Activated CD4-positive, CD25-positive, alpha-beta regulatory T cell (primary cell): ENCODE measurements at regions not wholly inside any gene's neighbourhood (a gene's known extent, or its start where the extent isn't known, plus 50 kb on each side); places are given as distances from the start of the nearest gene placed in this dataset.
"Not testable (repeated sequence)": the region's sequence is repeated elsewhere in the genome, so short reads cannot be mapped to it uniquely, and the experiment has no call there.

Experiments used
- DNase-seq, 4 experiments: peaks; one replicate each; lab custom pipeline; 2025; lab: John Stamatoyannopoulos, UW

DNA sequence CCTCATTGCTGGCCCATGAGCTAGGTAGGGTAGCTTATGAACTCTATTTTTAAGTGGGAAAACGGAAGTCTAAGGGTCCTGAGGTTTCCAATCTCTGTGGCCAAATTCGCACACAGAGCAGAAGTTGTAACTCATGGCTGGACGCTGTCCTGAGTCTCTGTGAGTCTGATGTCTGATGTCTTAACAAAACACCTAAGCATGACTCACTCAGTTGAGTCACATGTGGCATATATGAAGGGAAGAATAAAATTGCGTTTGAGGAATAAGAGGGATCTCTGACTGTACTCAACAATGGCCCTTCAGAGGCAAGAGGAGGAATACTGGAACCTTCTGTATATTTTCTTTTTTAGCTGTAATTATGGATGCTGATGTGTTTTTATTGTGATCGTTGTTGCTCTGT is 569.7 kb downstream of the RIT2 start:
- no peak for DNase-seq

DNA sequence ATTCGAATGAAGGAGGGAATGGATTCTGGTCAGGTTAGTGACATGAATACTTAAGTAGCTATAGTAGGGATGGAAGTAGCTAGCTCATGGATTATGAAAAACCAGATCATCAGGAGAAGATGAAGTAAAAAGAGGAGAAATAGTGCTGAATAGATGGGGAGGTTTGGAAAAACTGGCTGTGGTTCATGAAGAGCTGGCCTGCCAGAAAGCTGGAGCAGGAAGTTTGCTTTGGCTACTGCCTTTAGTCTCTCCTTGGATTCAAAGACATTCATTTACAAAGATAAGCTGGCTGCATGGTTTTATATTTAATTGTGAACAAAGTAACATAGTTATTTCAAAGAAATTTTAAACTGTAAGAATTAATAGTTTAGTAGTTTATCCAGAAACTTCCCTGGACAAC is 567.0 kb downstream of the RIT2 start:
- no peak for DNase-seq

DNA sequence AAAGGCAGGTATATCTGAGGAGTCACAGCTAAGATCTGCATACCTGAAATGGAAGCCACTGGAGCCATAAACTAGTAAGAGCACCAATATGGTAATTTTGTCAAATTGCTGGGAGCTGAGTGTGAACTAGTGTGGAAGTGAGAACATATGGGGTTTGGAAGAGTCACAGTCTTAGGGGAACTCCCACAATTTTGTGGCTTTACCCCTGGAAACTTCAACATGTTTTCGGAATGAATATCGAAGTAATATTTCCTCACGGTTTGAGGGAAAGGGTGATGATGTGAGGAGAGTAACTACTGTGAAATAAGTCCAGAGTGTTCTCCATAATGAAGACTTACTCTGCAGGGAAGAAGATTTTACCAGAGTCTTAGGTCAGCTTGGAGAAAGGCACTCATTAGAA is 565.9 kb downstream of the RIT2 start:
- DNase-seq, result no peak

DNA sequence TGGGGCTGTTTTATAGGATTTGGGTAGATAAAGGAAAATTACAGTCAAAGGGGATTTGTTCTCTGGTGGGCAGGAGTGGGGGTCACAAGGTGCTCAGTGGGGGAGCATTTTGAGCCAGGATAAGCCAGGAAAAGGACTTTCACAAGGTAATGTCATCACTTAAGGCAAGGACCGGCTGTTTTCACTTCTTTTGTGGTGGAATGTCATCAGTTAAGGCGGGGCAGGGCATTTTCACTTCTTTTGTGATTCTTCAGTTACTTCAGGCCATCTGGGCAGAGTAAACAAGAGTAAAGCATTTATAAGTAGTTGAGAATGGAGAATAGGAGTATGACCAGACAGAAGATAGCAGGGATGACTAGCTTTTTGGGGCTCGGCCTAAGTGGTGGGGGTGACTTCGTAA is 562.9 kb downstream of the RIT2 start:
- not testable (repeated sequence) for DNase-seq

DNA sequence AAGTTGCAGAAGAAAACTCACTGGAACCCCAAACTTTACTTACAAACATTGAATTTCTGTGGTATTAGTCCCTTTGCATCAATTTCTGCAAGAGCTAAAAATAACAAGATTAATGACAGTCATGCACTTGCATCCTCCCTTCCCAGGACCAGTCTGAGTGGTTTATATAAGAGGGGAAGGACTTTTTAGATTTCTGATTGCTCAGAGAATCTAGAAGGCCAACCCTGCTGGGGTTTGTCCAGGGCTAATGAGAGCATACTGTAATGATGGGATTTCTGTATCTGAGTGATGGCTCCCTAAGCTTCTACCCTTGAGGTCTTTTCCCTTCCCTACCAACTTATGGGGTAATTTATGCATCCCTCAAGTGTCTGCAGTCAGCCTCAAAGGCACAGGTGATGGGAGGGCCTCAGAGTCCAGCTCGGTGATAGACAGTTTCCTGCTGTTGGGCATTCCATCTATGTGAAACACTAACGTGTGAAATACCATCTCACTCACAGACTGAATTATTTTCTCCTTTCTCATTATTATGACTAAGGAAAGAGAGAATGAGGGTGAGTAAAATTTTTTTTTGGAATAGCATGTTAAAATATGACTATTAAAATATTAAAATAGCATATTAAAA is 556.3 kb downstream of the RIT2 start:
- no peak for DNase-seq

DNA sequence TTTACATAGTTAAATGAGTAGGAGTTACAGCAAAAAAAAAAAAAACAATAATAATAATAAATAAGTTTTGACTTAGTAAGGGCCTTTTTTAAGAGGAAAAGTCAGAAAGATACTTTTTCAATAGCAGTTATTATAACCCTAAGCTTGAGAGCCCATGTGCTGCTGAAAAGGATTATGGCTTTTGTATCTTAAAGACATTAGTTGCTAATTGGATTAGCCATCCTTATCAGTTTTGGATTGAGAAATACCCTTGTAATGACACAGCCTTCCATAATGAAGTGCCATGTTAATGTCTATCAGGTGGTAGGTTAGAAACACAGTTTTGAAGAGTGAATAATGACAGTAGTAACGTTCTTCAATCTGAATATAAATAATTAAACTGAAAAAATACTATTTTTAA is 554.0 kb downstream of the RIT2 start:
- DNase-seq, result no peak

DNA sequence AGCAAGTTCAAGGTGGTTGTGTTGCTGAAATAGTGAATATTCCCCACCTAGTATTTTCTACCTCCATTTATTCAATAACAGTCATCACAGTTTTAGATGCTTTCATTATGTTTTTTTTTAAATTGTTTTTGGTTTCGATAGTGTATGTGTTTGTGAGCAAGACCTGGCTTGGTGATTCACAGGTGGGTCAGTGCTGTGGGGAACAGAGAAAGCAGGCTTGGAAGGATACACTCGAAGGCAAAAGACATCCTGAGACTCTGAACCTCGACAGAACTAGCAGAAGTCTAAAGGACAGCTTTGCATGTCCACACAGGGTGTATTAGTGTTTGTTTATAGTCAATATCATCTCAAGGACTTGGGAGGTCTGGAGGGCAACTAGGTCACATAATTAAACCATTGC is 551.5 kb downstream of the RIT2 start:
- no peak for DNase-seq

DNA sequence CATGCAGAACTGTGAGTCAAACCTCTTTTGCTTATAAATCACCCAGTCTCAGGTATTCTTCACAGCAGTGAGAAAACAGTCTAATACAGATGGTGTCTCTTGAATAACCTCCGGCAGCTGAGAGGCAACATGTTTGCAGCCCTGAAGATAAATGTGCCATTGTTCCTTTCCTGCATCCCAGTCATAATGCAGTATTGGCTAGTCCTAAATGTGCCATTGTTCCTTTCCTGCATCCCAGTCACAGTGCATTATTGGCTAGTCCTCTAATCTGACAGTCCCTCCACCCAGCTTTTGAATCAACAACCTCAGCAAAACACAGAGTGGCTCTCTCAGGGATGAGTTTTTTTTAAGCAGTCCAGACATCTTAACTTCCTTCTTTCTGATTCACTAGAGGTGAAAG is 550.7 kb downstream of the RIT2 start:
- no peak for DNase-seq

DNA sequence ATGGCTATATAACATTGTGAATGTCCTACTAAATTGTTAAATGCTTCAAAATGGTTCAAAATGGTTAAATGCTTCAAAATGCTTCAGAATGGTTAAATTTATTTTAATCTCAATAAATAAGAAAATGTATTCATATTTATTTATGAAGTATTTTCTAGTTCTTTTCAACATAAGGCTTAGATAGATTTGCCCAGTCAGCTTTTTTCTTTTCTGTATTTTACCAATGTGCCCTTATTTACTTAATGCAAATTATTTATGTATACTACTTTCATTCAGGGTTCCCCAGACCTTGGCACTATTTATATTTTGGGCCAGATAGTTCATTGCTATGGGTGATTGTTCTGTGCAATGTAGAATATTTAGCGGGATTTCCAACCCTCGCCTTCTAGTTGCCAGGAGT is 546.7 kb downstream of the RIT2 start:
- no peak for DNase-seq

DNA sequence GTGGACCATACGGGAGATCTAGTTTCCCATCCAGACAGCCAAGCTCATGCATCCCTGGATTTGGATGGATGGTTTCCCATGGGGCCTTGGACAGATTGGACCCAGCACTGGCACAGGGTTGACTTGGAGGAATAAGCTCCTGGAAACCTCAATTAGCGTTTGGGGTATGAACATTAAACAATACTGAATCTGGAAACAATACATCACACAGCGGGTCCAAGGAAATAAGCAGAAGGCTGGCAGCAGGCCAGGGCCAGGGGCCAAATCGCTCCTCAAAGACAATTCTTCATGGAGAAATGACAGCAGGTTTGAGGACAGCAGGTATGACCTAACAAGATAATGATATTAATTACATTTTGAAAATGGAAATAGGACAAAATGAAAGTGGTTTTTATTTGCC is 540.6 kb downstream of the RIT2 start:
- no peak for DNase-seq

DNA sequence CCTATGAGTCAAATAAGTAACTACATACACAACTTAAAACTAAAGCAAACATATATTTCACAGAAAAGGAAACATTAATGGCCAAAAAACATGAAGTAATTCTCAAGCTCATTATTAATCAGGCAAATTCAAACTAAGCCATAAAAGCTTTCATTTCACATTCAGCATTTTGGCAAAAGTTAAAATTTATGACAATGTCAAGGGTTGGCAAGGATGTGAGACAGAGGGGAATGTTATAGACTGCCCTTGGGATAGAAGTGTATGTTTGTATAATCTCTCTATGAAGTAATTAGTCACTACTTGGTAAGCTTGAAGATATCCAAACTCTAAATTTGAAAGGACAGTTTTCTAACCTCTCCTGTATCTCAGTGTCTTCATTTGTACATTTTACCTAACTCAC is 539.4 kb downstream of the RIT2 start:
- DNase-seq, result no peak

DNA sequence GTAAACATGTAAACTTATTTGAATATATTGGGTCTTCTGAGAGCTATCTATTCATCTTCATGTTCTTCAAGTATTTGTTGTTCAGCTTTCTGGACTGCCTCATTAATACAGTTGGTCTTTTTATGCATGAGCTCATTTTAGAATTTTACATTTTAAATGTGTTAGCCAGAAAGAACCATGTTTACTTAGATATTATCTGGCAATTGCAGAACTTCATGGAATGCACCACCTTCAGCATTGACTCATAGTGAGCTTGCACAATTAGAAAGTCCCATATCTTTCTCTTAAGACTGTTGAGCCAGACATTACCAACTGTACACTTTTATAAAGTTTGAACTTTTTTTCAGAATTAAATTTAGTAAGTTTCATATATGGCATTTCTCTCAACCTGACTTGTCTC is 536.7 kb downstream of the RIT2 start:
- no peak for DNase-seq

DNA sequence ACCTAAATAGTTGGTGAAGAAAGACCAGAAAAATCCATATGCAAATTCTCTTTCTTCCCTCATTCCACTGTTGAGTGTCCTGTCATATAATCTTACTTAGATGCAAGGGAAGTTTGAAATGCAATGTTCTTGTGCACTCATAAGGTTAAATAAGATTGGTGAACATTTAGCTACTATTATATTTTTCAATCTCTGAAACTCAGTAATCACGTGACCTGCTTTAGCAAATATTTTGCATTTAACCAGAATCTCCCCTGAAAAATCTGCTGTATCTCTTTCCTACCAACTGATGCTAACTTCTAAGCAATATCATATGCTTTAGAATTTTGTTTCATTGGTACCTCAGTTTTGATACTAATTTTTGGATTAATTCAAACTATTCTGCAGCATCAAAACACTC is 533.2 kb downstream of the RIT2 start:
- DNase-seq, result no peak

DNA sequence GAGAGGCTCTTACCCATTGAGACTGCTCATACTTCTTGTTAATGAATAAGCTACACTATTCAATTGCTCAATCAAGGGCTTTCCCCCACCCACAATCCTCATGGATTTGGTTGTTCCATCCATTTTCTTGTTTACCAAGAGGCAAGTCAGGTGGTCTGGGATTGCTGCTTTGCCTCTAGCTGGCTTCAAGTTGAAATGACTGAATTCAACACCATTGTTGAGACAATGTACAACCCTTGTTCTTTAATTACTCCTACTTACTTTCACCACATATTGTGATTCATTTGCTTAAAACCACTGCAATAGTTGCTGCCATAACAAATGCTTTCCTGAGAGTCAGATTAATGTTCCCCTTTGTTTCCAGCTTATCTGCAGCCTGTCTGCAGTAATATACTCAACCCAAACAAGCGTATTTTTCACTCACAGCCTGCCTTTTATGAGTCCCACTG is 532.2 kb downstream of the RIT2 start:
- DNase-seq, result no peak

DNA sequence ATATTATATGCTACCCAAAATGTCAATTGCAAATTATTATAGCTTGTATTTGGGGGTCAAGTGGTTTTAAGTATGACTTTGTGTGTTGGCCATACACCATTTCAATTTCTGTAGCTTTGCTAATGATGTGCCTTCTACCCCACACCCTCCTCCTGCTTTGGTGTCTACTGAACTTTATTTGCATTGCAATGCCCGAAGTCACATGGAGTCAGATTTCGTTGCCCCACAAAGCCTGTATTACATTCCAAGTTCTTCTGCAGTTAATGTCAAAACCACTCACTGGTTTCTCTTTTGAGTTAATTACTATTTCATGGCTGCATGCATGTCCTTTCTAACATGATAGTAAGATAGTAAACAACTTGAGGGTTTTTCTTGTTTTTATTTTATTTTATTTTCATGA is 528.9 kb downstream of the RIT2 start:
- no peak for DNase-seq

DNA sequence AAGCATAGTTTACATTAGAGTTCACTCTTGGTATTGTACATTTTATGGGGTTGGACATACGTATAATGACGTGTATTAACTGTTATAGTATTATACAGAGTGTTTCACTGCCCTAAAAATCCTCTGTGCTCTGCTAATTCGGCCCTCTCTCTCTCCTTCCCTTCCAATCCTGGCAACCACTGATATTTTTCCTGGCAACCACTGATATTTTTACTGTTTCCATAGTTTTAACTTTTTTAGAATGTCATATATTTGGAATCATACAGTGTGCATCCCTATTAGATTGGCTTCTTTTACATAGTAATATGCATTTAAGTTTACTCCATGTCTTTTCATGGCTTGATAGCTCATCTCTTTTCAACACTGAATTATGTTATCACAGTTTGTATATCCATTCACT is 526.7 kb downstream of the RIT2 start:
- DNase-seq, result no peak

DNA sequence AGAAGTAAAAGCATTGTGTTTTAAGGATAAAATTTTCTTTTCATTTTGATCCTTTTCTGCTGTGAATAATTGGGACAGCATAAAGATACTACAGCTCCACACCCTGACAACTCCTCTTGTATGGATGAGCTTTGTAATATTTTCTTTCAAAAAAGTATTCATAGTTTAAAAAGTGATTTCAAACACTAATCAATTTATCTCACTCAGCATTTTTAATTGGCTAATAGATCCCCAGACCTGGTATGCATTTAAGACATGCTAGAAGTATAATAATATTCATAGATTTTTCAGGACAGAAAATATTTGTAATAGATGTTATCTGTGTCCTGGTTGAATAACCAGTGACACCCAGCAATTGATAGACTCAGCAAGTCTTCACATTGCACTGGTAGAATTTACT is 510.7 kb downstream of the RIT2 start:
- DNase-seq, result no peak

DNA sequence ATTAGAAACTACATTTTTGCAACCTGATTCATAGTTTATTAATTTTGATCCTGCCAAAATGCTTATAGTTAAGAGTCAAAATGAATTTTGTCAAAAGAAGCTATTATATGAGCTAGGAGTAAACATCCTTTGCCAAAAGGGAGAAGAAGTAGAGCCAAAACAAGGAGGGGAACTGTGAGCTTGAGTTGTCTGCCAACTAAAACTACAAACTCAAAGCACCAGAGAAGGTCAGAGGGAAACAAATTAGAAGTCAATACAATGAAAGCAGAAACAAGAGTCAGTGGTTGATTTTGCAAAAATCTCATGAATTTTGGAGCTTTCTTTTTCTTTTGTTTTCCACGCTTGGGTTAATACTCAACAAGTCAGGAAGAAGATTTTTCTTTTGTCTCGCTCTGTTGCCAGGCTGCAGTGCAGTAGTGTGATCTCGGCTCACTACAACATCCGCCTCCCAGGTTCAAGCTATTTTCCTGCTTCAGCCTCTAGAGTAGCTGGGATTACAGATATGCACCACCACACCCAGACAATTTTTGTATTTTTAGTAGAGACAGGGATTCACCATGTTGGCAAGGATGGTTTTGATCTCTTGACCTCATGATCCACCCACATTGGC is 508.5 kb downstream of the RIT2 start:
- no peak for DNase-seq

DNA sequence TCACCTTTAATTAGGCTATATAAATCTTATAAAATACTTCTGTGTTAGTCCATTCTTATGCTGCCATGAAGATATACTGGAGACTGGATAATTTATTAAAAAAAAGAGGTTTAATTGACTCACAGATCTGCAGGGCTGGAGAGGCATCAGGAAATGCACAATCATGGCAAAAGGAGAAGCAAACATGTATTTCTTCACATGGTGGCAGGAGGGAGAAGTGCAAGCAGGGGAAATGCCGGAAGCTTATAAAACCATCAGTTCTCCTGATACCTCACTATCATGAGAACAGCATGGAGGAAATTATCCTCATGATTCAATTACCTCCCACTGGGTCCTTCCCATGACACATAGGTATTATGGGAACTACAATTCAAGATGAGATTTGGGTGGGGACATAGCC is 504.4 kb downstream of the RIT2 start:
- DNase-seq, result no peak

DNA sequence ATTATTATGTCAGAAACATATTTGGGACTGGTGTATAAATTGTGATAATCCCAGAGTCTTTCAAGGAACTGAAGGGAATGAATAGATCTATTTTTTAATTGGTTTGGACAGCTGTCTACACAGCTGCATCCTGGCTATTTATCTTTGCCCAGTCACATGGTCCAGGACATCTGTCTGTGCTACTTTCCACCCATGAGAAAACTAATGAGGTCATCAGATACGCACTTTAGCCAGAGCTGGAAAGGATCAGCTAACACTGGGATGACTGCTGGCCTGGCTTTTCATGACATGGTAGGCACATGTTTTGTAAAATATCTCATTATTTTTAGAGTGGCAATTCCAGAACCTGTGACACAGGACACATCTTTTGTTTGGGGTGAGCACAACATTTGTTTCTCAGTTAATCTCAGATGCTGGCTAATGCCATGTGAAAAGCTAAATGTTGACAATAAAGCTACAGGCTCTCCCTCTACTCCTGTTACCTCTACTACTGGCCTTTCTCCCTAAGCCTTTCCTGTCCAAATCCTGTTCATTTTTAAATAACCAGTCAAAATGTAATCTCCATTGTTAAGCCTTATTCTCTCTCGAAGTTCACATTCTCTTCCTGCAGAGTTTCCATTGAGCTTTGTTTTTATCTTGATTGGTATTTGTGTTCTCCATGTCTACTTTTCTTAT is 500.7 kb downstream of the RIT2 start:
- no peak for DNase-seq

DNA sequence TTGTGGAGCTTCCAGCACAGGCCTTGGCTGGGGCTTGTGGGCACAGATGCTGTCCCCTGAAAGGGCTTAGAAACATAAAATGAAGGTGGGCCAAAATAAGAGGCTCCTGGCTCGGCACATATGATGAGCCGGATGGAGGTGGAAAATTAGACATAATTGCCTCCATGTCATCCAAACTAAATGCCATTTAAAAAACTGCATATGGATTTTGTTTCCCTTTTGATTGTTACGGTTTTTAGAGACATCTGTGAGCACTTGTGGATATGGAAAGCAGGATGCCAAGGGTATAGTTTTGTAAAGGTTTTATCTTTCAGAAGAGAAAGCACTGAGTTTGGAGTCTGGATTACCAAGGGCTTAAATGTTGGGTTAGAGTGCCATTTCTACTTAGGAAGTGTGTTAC is 498.3 kb downstream of the RIT2 start:
- no peak for DNase-seq

DNA sequence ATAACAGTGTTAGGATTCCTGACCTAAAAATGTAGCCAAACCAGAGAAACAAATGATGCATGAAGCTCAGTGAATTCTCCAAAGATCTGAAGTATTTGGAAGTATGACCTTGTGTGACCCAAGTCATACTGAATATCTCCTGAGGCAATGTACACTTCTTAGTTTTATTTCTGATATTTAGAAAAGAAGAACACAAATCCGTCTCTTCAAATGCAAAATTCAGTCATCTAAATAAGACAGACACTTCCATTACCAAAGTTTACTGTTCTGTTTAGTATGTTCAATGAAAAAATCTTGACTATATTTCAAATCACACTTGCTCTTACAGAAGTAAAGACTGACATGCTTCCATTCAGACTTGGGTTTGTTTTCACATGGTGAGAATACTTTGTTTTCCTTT is 495.7 kb downstream of the RIT2 start:
- no peak for DNase-seq

DNA sequence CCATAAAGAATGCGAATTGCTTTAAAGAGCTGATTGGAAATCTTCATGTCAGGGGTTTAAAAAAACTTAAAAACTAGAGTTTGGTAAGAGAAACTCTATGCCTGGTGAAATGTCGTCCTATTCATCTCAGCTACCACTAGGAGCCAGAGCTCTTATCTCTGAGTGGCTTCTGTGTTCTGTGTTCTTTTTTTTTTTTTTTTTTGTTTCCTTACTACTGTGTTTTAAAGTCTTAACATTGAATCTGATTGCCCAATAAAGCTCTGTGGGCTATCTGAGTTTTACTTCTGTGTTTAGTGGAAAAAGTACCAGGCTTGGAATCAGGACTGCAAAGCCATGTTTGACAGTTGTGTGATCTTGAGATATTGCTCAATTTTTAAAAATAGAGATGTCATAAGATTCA is 494.8 kb downstream of the RIT2 start:
- no peak for DNase-seq

DNA sequence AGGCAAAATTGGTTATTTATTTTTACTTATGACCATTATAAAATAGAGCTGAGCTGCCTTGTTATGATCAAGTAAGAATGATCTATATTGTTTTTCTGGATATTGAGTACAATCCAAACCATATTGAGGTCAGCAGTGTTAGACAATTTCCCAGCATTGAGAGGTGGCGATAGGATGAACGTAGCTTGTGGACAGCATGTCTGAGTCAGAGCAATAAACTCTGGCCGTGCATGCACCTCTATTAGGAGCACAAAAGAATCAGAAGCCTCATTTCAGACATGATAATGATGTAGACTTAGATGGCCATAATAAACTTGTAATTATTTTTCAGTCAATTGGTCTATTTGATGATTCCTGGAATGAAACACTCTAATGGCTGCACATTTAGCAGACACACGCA is 491.6 kb downstream of the RIT2 start:
- no peak for DNase-seq
